BLaER1 treated with 17β-estradiol and CSF1 and Interleukin-3, amounts not matched to agents 10 nM and 100 nM (cell line): ENCODE measurements at regions not wholly inside any gene's neighbourhood (a gene's known extent, or its start where the extent isn't known, plus 50 kb on each side); places are given as distances from the start of the nearest gene placed in this dataset.

Experiments used
- H3K27ac ChIP-seq, 11 experiments: shearing (Covaris generic); formaldehyde crosslinking; 2 replicates each; pipeline ENCODE4 v1.8.1; 2022
- H3K27me3 ChIP-seq, 11 experiments: shearing (Covaris generic); formaldehyde crosslinking; 2 replicates each; pipeline ENCODE4 v1.8.1; 2022
- H3K36me3 ChIP-seq, 11 experiments: shearing (Covaris generic); formaldehyde crosslinking; 2 replicates each; pipeline ENCODE4 v1.8.1; 2022
- H3K4me1 ChIP-seq, 10 experiments: shearing (Covaris generic); formaldehyde crosslinking; 2 replicates each; pipeline ENCODE4 v1.8.1; 2022
- H3K4me2 ChIP-seq, 11 experiments: shearing (Covaris generic); formaldehyde crosslinking; 2 replicates each; pipeline ENCODE4 v1.8.1; 2022
- H3K4me3 ChIP-seq, 10 experiments: shearing (Covaris generic); formaldehyde crosslinking; 2 replicates each; pipeline ENCODE4 v1.8.1; 2022
- H3K9ac ChIP-seq, 11 experiments: shearing (Covaris generic); formaldehyde crosslinking; 2 replicates each; pipeline ENCODE4 v1.8.1; 2022
- H3K9me3 ChIP-seq, 11 experiments: shearing (Covaris generic); formaldehyde crosslinking; replicated peaks in 1 of 11; 2 replicates each; pipeline ENCODE4 v1.8.1; 2022
- H4K20me1 ChIP-seq, 11 experiments: shearing (Covaris generic); formaldehyde crosslinking; 2 replicates each; pipeline ENCODE4 v1.8.1; 2022
- Cebpa-rat ChIP-seq, 11 experiments: shearing (Covaris generic); IDR thresholded peaks; 2 replicates each; pipeline ENCODE4 v1.8.1; 2022

GRCh38 chr12:25051171-25051570 is 102.3 kb upstream of the BCAT1 start:
- Histone ChIP-seq H3K4me1 (peaks cover 22 to 38% (median 28%) of the 10 kb centered on the region in 10 experiments), H3K27ac (peak overlapping the region; percentile 76 to 96 (median 88)), H3K4me2 (peak overlapping the region; percentile 83 to 95 (median 91)), H4K20me1 (peaks cover 0 to 16% (median 5%) of the 10 kb centered on the region in 11 experiments; a peak in 15 of 22 replicates), H3K4me3 (peak overlapping the region; percentile 69 to 87 (median 75); a peak in 19 of 20 replicates), H3K9ac (peak overlapping the region; percentile 73 to 94 (median 89)), H3K27me3 (no peaks in the 10 kb centered on the region), H3K9me3 (peaks cover 16 to 29% (median 20%) of the 10 kb centered on the region in 11 experiments), H3K36me3 (peaks cover 0 to 49% (median 20%) of the 10 kb centered on the region in 11 experiments; a peak in 15 of 22 replicates)
- TF ChIP-seq Cebpa-rat (IDR thresholded peaks at IDR 0.05) = no peak

- H3K9me3 ChIP-seq = peaks cover 27 to 64% (median 38%) of the 10 kb centered on the region in 11 experiments
- peaks cover 0 to 81% (median 40%) of the 10 kb centered on the region in 11 experiments; a peak in 17 of 22 replicates for H3K36me3 ChIP-seq
- H3K27ac ChIP-seq = no peak overlapping the region
Measured at GRCh38 chr12:25045869-25046268, 97.0 kb upstream of the BCAT1 start.

GRCh38 chr12:25041006-25041741 is 92.3 kb upstream of the BCAT1 start:
- TF ChIP-seq Cebpa-rat (IDR thresholded peaks at IDR 0.05) = no peak
- peaks cover 0 to 98% (median 43%) of the 10 kb centered on the region in 11 experiments; a peak in 15 of 22 replicates for H3K36me3 ChIP-seq

More at GRCh38 chr12:25045869-25046268, 97.0 kb upstream of the BCAT1 start:
- H3K4me2 ChIP-seq = no peak overlapping the region
- H4K20me1 ChIP-seq = no peaks in the 10 kb centered on the region
- H3K4me1 ChIP-seq = peaks cover 9 to 33% (median 20%) of the 10 kb centered on the region in 10 experiments
- H3K9ac ChIP-seq = no peak overlapping the region
- no peaks in the 10 kb centered on the region for H3K27me3 ChIP-seq
- TF ChIP-seq Cebpa-rat (IDR thresholded peaks at IDR 0.05) = no peak
- no peak overlapping the region; a peak in 1 of 20 replicates for H3K4me3 ChIP-seq

GRCh38 chr12:25040593-25040992 is 91.7 kb upstream of the BCAT1 start:
- H3K36me3 ChIP-seq = peaks cover 0 to 98% (median 45%) of the 10 kb centered on the region in 11 experiments; a peak in 15 of 22 replicates

More at GRCh38 chr12:25041006-25041741, 92.3 kb upstream of the BCAT1 start:
- Histone ChIP-seq H3K4me1 (peaks cover 0 to 21% (median 17%) of the 10 kb centered on the region in 10 experiments; a peak in 16 of 20 replicates), H3K27me3 (no peaks in the 10 kb centered on the region), H3K27ac (peak overlapping the region in 7 of 11 experiments; percentile 8 to 57 (median 54); a peak in 15 of 22 replicates), H4K20me1 (no peaks in the 10 kb centered on the region), H3K4me2 (peak overlapping the region in 8 of 11 experiments; percentile 0 to 55 (median 20); a peak in 12 of 22 replicates), H3K9ac (peak overlapping the region in 5 of 11 experiments; percentile 0 to 27 (median 7); a peak in 4 of 22 replicates), H3K4me3 (no peak overlapping the region), H3K9me3 (peaks cover 10 to 36% (median 18%) of the 10 kb centered on the region in 11 experiments; a peak in 21 of 22 replicates)

GRCh38 chr12:25034676-25035075 is 85.8 kb upstream of the BCAT1 start:
- TF ChIP-seq Cebpa-rat (IDR thresholded peaks at IDR 0.05) = no peak
- H3K27me3 ChIP-seq = no peaks in the 10 kb centered on the region
- no peak overlapping the region for H3K4me2 ChIP-seq
- H3K27ac ChIP-seq = no peak overlapping the region
- no peaks in the 10 kb centered on the region for H4K20me1 ChIP-seq
- peaks cover 0 to 99% (median 72%) of the 10 kb centered on the region in 11 experiments; a peak in 13 of 22 replicates for H3K36me3 ChIP-seq
- no peaks in the 10 kb centered on the region for H3K9me3 ChIP-seq
- no peak overlapping the region for H3K4me3 ChIP-seq
- H3K4me1 ChIP-seq = peaks cover 0 to 14% (median under 1%) of the 10 kb centered on the region in 10 experiments; a peak in 9 of 20 replicates
- no peak overlapping the region for H3K9ac ChIP-seq

More at GRCh38 chr12:25040593-25040992, 91.7 kb upstream of the BCAT1 start:
- Histone ChIP-seq H3K4me1 (peaks cover 0 to 21% (median 17%) of the 10 kb centered on the region in 10 experiments; a peak in 16 of 20 replicates), H3K9ac (peak overlapping the region in 2 of 11 experiments; percentile 12 to 22; a peak in 2 of 22 replicates), H3K4me2 (peak overlapping the region in 4 of 11 experiments; percentile 11 to 55 (median 26); a peak in 6 of 22 replicates), H3K27ac (peak overlapping the region in 7 of 11 experiments; percentile 8 to 57 (median 54); a peak in 12 of 22 replicates), H3K4me3 (no peak overlapping the region), H4K20me1 (no peaks in the 10 kb centered on the region), H3K9me3 (peaks cover 4 to 30% (median 12%) of the 10 kb centered on the region in 11 experiments; a peak in 21 of 22 replicates), H3K27me3 (no peaks in the 10 kb centered on the region)
- TF ChIP-seq Cebpa-rat (IDR thresholded peaks at IDR 0.05) = no peak

GRCh38 chr12:25025951-25026490 is 77.1 kb upstream of the BCAT1 start:
- H3K36me3 ChIP-seq = peaks cover 0 to 37% (median 19%) of the 10 kb centered on the region in 11 experiments; a peak in 13 of 22 replicates
- H3K9me3 ChIP-seq = 0 out of 22 replicates have a peak, but pooled peaks cover 0 to 4% (median 0%) of the 10 kb centered on the region in 11 experiments
- H4K20me1 ChIP-seq = no peaks in the 10 kb centered on the region
- peaks cover 46 to 71% (median 63%) of the 10 kb centered on the region in 10 experiments for H3K4me1 ChIP-seq
- H3K27me3 ChIP-seq = no peaks in the 10 kb centered on the region
- no peak for TF ChIP-seq Cebpa-rat (IDR thresholded peaks at IDR 0.05)
- peak overlapping the region in 7 of 10 experiments; percentile 20 to 54 (median 44); a peak in 9 of 20 replicates for H3K4me3 ChIP-seq
- H3K27ac ChIP-seq = peak overlapping the region in 10 of 11 experiments; percentile 29 to 85 (median 74); a peak in 19 of 22 replicates
- peak overlapping the region; percentile 76 to 97 (median 85) for H3K4me2 ChIP-seq
- peak overlapping the region in 9 of 11 experiments; percentile 67 to 80 (median 76); a peak in 17 of 22 replicates for H3K9ac ChIP-seq

- peaks cover 0 to 30% (median 12%) of the 10 kb centered on the region in 11 experiments; a peak in 13 of 22 replicates for H3K36me3 ChIP-seq
- peaks cover 0 to 4% (median 0%) of the 10 kb centered on the region in 11 experiments; a peak in 1 of 22 replicates for H3K9me3 ChIP-seq
- H3K27ac ChIP-seq = peak overlapping the region; percentile 22 to 85 (median 74); a peak in 21 of 22 replicates
- peaks cover 52 to 79% (median 70%) of the 10 kb centered on the region in 10 experiments for H3K4me1 ChIP-seq
- no peaks in the 10 kb centered on the region for H3K27me3 ChIP-seq
- peak overlapping the region; percentile 50 to 80 (median 74); a peak in 20 of 22 replicates for H3K9ac ChIP-seq
- TF ChIP-seq Cebpa-rat (IDR thresholded peaks at IDR 0.05) = no peak
- H3K4me2 ChIP-seq = peak overlapping the region; percentile 76 to 97 (median 85)
- peak overlapping the region in 8 of 10 experiments; percentile 22 to 54 (median 42); a peak in 14 of 20 replicates for H3K4me3 ChIP-seq
- H4K20me1 ChIP-seq = no peaks in the 10 kb centered on the region
Measured at GRCh38 chr12:25025260-25025659, 76.4 kb upstream of the BCAT1 start.

GRCh38 chr12:25023808-25024207 is 74.9 kb upstream of the BCAT1 start:
- Histone ChIP-seq H3K27ac (peak overlapping the region in 8 of 11 experiments; percentile 4 to 85 (median 76); a peak in 15 of 22 replicates), H3K4me3 (peak overlapping the region in 5 of 10 experiments; percentile 16 to 54 (median 44); a peak in 8 of 20 replicates), H4K20me1 (no peaks in the 10 kb centered on the region), H3K9ac (peak overlapping the region in 10 of 11 experiments; percentile 3 to 80 (median 63); a peak in 15 of 22 replicates), H3K4me2 (peak overlapping the region; percentile 76 to 97 (median 85); a peak in 21 of 22 replicates), H3K4me1 (peaks cover 52 to 94% (median 83%) of the 10 kb centered on the region in 10 experiments), H3K9me3 (peaks cover 8 to 16% (median 12%) of the 10 kb centered on the region in 11 experiments; a peak in 21 of 22 replicates), H3K36me3 (peaks cover 0 to 23% (median 0%) of the 10 kb centered on the region in 11 experiments; a peak in 6 of 22 replicates), H3K27me3 (no peaks in the 10 kb centered on the region)
- TF ChIP-seq Cebpa-rat (IDR thresholded peaks at IDR 0.05) = no peak
